ENCODE measurements at regions not wholly inside any gene's neighbourhood (a gene's known extent, or its start where the extent isn't known, plus 50 kb on each side); places are given as distances from the start of the nearest gene placed in this dataset.
A peak's percentile ranks its signal among the peaks of the same experiment; 100 is the strongest.

DNA sequence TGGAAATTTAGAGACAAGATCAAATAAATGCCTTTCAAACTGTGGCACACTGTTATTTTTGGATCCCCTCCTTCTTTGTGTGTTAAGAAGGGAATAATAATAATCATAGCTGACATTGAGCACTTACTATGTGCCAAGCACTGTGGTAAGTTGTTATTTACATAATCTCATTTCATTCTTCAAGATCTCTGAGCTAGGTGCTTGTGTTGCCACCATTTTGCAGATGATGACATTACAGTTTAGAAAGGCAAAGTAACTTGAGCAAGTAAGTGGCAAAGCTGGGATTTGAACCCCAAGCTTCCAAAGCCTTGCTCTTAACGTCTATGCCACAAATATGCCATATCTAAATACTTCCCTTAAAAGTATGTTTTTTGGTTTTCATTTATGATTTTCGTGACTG, 121.8 kb upstream of the TMEM161B start:
- FAIRE-seq (no peak), DNase-seq (ENCODE audit: low read depth in 1 of 2, low spot score in 2 of 2) (no peak)
- ChIA-PET CTCF (ENCODE audit: partially characterized antibody) (interaction anchor here (1.4 kb wide), 1 partner anchor 10 kb away, joined by 3 read pairs; no protein-coding TSS in a partner anchor), POLR2A (ENCODE audit: partially characterized antibody) (no interaction called here)
- Histone ChIP-seq H3K27me3 (replicated peaks in 1 of 4; ENCODE audit: control insufficient read depth in 3 of 4, extremely low read depth in 1 of 4, insufficient read depth in 3 of 4, low read length in 3 of 4) (no peaks in the 10 kb centered on the region), H2BK5ac (ENCODE audit: low read depth, low read length) (0 out of 2 replicates have a peak overlapping the region, but pooled peaks have one; percentile 55), H3K56ac (replicated peaks; ENCODE audit: insufficient read length, low read depth, low read length) (no peak overlapping the region), H4K91ac (replicated peaks; ENCODE audit: insufficient read length, low read length) (no peak overlapping the region), H3K23ac (ENCODE audit: insufficient read length) (no peak overlapping the region), H2BK12ac (ENCODE audit: low read depth, low read length) (peak overlapping the region; percentile 35; the same call in 1 of the 2 replicates), H3K36me3 (ENCODE audit: control insufficient read depth in 2 of 4, insufficient read depth in 4 of 4, low read length in 3 of 4) (no peaks in the 10 kb centered on the region), H4K8ac (ENCODE audit: extremely low read depth, insufficient read depth, low read length) (no peak overlapping the region), H3K4ac (replicated peaks; ENCODE audit: insufficient read length, low read depth, low read length) (no peak overlapping the region), H3K4me3 (ENCODE audit: extremely low read depth in 1 of 4, insufficient read depth in 2 of 4, low read depth in 3 of 4, low read length in 4 of 4) (no peak overlapping the region), H2BK20ac (ENCODE audit: low read length) (no peak overlapping the region), H4K5ac (ENCODE audit: insufficient read length, low read depth, low read length) (no peak overlapping the region), H2AK5ac (ENCODE audit: low read depth, low read length) (no peak overlapping the region; the same call in 1 of the 2 replicates), H3K79me1 (ENCODE audit: low read depth, low read length) (no peaks in the 10 kb centered on the region), H2AFZ (ENCODE audit: low read length) (no peak overlapping the region), H2BK15ac (ENCODE audit: low read length) (no peak overlapping the region), H3K9me3 (ENCODE audit: insufficient read depth in 2 of 2, low read depth in 1 of 2, low read length in 1 of 2) (no peaks in the 10 kb centered on the region), H4K20me1 (replicated peaks in 1 of 2; ENCODE audit: control insufficient read depth in 1 of 2, insufficient read depth in 2 of 2, low read length in 2 of 2) (no peaks in the 10 kb centered on the region), H3K9ac (replicated peaks in 1 of 4; ENCODE audit: extremely low read depth in 1 of 4, low read depth in 3 of 4, low read length in 3 of 4) (no peak overlapping the region), H3K23me2 (ENCODE audit: low read depth, low read length) (no peaks in the 10 kb centered on the region), H3K4me2 (ENCODE audit: insufficient read depth in 1 of 2, low read depth in 2 of 2, low read length in 2 of 2) (no peak overlapping the region), H3K4me1 (replicated peaks in 1 of 4; ENCODE audit: control insufficient read depth in 3 of 4, insufficient read depth in 4 of 4, low read length in 3 of 4) (peaks cover 0 to 32% (median 28%) of the 10 kb centered on the region in 4 experiments; a peak in 5 of 7 replicates), H3K27ac (ENCODE audit: low read depth, low read length) (no peak overlapping the region), H3K18ac (ENCODE audit: extremely low read depth, low read length) (0 out of 2 replicates have a peak overlapping the region, but pooled peaks have one; percentile 33), H3K79me2 (ENCODE audit: control insufficient read depth in 1 of 2, insufficient read depth in 2 of 2, low read length in 2 of 2) (no peaks in the 10 kb centered on the region), H3K14ac (ENCODE audit: insufficient read length) (no peak overlapping the region), H2BK120ac (replicated peaks; ENCODE audit: low read depth, low read length) (no peak overlapping the region)
- 80% methylated on average over 2 of the region's 2 CpGs; no CpG with 5 or more reads in 1 of the 2 experiments for WGBS, 2 experiments (ENCODE audit: extremely low coverage in 1 of 2, insufficient coverage in 1 of 2, insufficient read length in 1 of 2, insufficient replicate concordance in 2 of 2, low coverage in 1 of 2, low lambda C conversion rate in 2 of 2, missing lambda C conversion rate in 1 of 2)
- TF ChIP-seq NANOG (IDR thresholded peaks at IDR 0.05; ENCODE audit: insufficient read depth, low read depth, low read length, poor library complexity, severe bottlenecking) (no peak), ASH2L (IDR thresholded peaks at IDR 0.05; ENCODE audit: low read length) (no peak), SIRT6 (IDR thresholded peaks at IDR 0.05; ENCODE audit: low read length) (no peak), SP1 (IDR thresholded peaks at IDR 0.05; ENCODE audit: low read depth, low read length) (no peak), CBX8 (IDR thresholded peaks at IDR 0.05; ENCODE audit: borderline replicate concordance, low read depth, low read length) (no peak), KDM5A (IDR thresholded peaks at IDR 0.05; ENCODE audit: low read length) (no peak), CREB1 (IDR thresholded peaks at IDR 0.05) (no peak), SRF (IDR thresholded peaks at IDR 0.05; ENCODE audit: low read depth, low read length) (no peak), TAF7 (optimal IDR thresholded peaks at IDR 0.05; ENCODE audit: borderline replicate concordance, low read depth, low read length) (no peak), SP2 (IDR thresholded peaks at IDR 0.05; ENCODE audit: low read length) (no peak), BACH1 (IDR thresholded peaks at IDR 0.05; ENCODE audit: low read length) (no peak), RAD21 (IDR thresholded peaks at IDR 0.05 in 1 of 2, conservative IDR thresholded peaks at IDR 0.05 in 1 of 2; ENCODE audit: low read depth in 2 of 2, low read length in 2 of 2) (no peak)
